NCI-H2107 treated with DMSO at 0.1 percent for 48 hours (cell line): ENCODE measurements at regions not wholly inside any gene's neighbourhood (a gene's known extent, or its start where the extent isn't known, plus 50 kb on each side); places are given as distances from the start of the nearest gene placed in this dataset.

Experiments
- DNase-seq: peaks from one replicate; lab custom pipeline; 2025; ENCODE audit not compliant: unreplicated experiment; lab: John Stamatoyannopoulos, UW

GRCh38 chr3:180092889-180093288 is 56.2 kb upstream of the PEX5L start:
- DNase-seq: no peak

- no peak for DNase-seq
Observed at GRCh38 chr3:180093535-180093934, 56.8 kb upstream of the PEX5L start.

GRCh38 chr3:180097626-180098025 is 60.9 kb upstream of the PEX5L start:
- DNase-seq: no peak

GRCh38 chr3:180102134-180102533 is 65.4 kb upstream of the PEX5L start:
- DNase-seq: no peak

GRCh38 chr3:180102604-180103003 is 65.9 kb upstream of the PEX5L start:
- DNase-seq: no peak

GRCh38 chr3:180116203-180116602 is 79.5 kb upstream of the PEX5L start:
- DNase-seq: no peak

- DNase-seq: no peak
Observed at GRCh38 chr3:180116658-180117057, 79.9 kb upstream of the PEX5L start.

GRCh38 chr3:180117381-180118163 is 80.8 kb upstream of the PEX5L start:
- no peak for DNase-seq

- DNase-seq: no peak
Observed at GRCh38 chr3:180119567-180119966, 82.8 kb upstream of the PEX5L start.

- DNase-seq: peak; percentile 8
Observed at GRCh38 chr3:180123928-180124327, 87.2 kb upstream of the PEX5L start.

- no peak for DNase-seq
Observed at GRCh38 chr3:180131169-180131568, 94.4 kb upstream of the PEX5L start.

- no peak for DNase-seq
Observed at GRCh38 chr3:180135101-180135500, 98.4 kb upstream of the PEX5L start.

GRCh38 chr3:180138871-180139270 is 102.1 kb upstream of the PEX5L start:
- DNase-seq: no peak

GRCh38 chr3:180142041-180142440 is 105.3 kb upstream of the PEX5L start:
- DNase-seq: no peak

GRCh38 chr3:180142472-180142871 is 105.7 kb upstream of the PEX5L start:
- no peak for DNase-seq

- DNase-seq: no peak
Observed at GRCh38 chr3:180161770-180162169, 125.0 kb upstream of the PEX5L start.

- no peak for DNase-seq
Observed at GRCh38 chr3:180175572-180175971, 138.8 kb upstream of the PEX5L start.

- DNase-seq: no peak
Observed at GRCh38 chr3:180176059-180176458, 139.3 kb upstream of the PEX5L start.

GRCh38 chr3:180177255-180177654 is 140.5 kb upstream of the PEX5L start:
- no peak for DNase-seq

- DNase-seq: no peak
Observed at GRCh38 chr3:180179562-180179961, 142.8 kb upstream of the PEX5L start.

- DNase-seq: no peak
Observed at GRCh38 chr3:180180795-180181194, 144.1 kb upstream of the PEX5L start.

- no peak for DNase-seq
Observed at GRCh38 chr3:180181387-180181786, 144.7 kb upstream of the PEX5L start.

GRCh38 chr3:180183346-180183745 is 146.6 kb upstream of the PEX5L start:
- DNase-seq: no peak
